Cardiac muscle cell (in vitro differentiated cells and primary cell): ENCODE measurements at regions not wholly inside any gene's neighbourhood (a gene's known extent, or its start where the extent isn't known, plus 50 kb on each side); places are given as distances from the start of the nearest gene placed in this dataset.

Source experiments
- DNase-seq, 2 donors: peaks; one replicate each; pipeline versions ENCODE4 v3.0.0 to v3.0.0-alpha.2; 2010 to 2017; ENCODE audit warnings: low read depth in 1 of 2, low spot score in 1 of 2
- H3K27ac ChIP-seq: fragments of 200-600 bp; sonication (generic); 2 replicates; pipeline ENCODE4 v1.5.1; 2016
- H3K27me3 ChIP-seq: fragments of 200-600 bp; sonication (generic); 2 replicates; pipeline ENCODE4 v1.6.0; 2016; ENCODE audit warnings: control low read depth
- H3K36me3 ChIP-seq: fragments of 200-600 bp; sonication (generic); 2 replicates; pipeline ENCODE4 v1.5.1; 2016; ENCODE audit warnings: control low read depth
- H3K4me1 ChIP-seq: fragments of 200-600 bp; sonication (generic); 2 replicates; pipeline ENCODE4 v1.8.1; 2017; ENCODE audit warnings: low read depth, mild to moderate bottlenecking, mixed run types
- H3K4me3 ChIP-seq: fragments of 200-600 bp; sonication (generic); 2 replicates; pipeline ENCODE4 v1.5.1; 2016; ENCODE audit warnings: mild to moderate bottlenecking
- H3K9me3 ChIP-seq: fragments of 200-600 bp; sonication (generic); 2 replicates; pipeline ENCODE4 v1.5.1; 2017; ENCODE audit warnings: low read depth, mild to moderate bottlenecking, control low read depth
- TF ChIP-seq, protein P1 (sequence below): IDR thresholded peaks from 2 replicates; pipeline ENCODE4 v1.5.1; 2012; ENCODE audit warnings: low read depth, mild to moderate bottlenecking, low read length

DNA sequence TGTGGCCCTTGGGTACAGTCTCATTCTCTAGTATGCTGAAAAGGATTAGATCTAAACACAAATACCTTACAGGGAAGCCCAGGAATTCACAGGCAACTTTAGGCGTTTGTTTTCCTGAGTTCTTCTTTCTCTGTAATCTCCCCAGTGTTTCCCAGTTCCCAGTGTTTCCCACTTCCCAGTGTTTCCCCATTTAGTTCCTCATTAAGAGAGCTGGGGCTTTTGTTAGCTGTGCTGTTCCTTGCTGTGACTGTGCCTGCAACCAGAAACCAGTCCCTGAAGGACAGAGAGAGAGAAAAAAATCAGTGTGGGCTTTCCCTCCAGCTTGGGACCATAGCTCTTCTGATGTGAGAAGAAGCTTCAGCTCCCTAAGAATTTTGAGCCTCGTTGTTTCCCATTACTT lies 802.9 kb upstream of the COBL start:
- TF ChIP-seq, protein P1, sequence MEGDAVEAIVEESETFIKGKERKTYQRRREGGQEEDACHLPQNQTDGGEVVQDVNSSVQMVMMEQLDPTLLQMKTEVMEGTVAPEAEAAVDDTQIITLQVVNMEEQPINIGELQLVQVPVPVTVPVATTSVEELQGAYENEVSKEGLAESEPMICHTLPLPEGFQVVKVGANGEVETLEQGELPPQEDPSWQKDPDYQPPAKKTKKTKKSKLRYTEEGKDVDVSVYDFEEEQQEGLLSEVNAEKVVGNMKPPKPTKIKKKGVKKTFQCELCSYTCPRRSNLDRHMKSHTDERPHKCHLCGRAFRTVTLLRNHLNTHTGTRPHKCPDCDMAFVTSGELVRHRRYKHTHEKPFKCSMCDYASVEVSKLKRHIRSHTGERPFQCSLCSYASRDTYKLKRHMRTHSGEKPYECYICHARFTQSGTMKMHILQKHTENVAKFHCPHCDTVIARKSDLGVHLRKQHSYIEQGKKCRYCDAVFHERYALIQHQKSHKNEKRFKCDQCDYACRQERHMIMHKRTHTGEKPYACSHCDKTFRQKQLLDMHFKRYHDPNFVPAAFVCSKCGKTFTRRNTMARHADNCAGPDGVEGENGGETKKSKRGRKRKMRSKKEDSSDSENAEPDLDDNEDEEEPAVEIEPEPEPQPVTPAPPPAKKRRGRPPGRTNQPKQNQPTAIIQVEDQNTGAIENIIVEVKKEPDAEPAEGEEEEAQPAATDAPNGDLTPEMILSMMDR: no peak
- no peaks in the 10 kb centered on the region for H3K36me3 ChIP-seq
- no peak overlapping the region for H3K27ac ChIP-seq

DNA sequence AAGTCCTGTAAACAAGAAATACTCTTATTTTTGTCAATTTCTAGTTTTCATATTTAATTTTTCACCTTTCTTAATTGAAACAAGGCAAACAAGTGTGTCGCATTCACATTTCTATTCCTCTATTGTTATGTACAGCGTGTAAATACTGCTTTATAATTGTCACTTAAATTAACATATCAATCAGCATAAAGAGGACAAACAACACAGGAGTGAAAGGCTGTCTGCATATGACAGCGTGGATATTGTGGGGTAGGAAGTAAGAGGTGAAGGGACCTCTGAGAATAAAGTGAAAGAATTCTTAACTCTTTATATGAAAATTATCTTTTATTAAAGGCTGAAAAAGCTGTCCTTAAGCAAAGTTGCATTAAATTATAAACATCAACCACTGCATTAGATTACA lies 797.9 kb upstream of the COBL start:
- no peaks in the 10 kb centered on the region for H3K36me3 ChIP-seq
- no peaks in the 10 kb centered on the region for H3K27me3 ChIP-seq
- TF ChIP-seq, protein P1: no peak
- no peaks in the 10 kb centered on the region for H3K9me3 ChIP-seq
- no peaks in the 10 kb centered on the region for H3K4me1 ChIP-seq
- no peak overlapping the region for H3K4me3 ChIP-seq
- DNase-seq: no peak
- no peak overlapping the region for H3K27ac ChIP-seq

More for the DNA sequence above, 802.9 kb upstream of the COBL start:
- Histone ChIP-seq H3K27me3 (no peaks in the 10 kb centered on the region), H3K9me3 (no peaks in the 10 kb centered on the region), H3K4me3 (no peak overlapping the region), H3K4me1 (no peaks in the 10 kb centered on the region)
- peak in 1 of 2 donors; percentile 4 for DNase-seq

DNA sequence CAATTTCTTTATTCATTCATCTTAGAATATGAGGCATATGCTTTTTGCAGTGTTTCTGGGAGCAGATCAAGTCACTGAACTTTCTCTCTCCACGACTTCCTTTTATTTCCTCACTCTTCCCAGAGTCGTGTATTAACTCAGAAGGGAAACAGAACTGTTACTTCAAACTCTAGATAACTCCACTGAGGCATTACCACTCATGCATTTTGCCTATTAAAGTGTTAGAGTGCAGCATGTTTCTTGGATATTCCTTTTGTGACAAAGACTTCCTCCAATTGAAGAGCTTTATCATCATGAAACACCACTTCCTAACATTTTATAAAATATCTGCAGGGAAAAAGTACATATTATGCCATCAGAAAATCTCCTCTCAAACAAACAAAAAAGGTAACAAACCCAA lies 797.4 kb upstream of the COBL start:
- Histone ChIP-seq H3K27me3 (no peaks in the 10 kb centered on the region), H3K36me3 (no peaks in the 10 kb centered on the region), H3K9me3 (no peaks in the 10 kb centered on the region), H3K4me3 (no peak overlapping the region), H3K27ac (no peak overlapping the region), H3K4me1 (no peaks in the 10 kb centered on the region)
- TF ChIP-seq, protein P1: no peak
- DNase-seq: no peak

DNA sequence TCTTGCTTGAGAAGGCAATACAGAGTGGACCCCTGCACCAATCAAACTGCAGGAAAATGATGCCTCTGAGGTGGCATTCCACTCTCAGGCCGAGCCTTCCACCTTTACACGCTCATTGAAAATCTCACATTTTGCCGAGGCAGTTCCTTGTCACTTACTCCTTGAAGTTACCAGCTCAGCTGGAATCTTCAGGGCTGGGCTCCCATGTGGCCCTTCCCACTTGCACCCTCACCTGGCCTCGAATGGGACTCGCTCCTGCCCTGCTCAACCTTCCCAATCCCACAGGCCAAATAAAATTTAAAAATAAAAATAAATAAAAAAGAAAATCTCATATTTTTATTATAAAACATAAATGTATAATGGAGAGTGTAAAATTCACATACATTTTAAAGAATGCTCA lies 790.7 kb upstream of the COBL start:
- H3K4me1 ChIP-seq: no peaks in the 10 kb centered on the region
- DNase-seq: no peak
- no peaks in the 10 kb centered on the region for H3K27me3 ChIP-seq

DNA sequence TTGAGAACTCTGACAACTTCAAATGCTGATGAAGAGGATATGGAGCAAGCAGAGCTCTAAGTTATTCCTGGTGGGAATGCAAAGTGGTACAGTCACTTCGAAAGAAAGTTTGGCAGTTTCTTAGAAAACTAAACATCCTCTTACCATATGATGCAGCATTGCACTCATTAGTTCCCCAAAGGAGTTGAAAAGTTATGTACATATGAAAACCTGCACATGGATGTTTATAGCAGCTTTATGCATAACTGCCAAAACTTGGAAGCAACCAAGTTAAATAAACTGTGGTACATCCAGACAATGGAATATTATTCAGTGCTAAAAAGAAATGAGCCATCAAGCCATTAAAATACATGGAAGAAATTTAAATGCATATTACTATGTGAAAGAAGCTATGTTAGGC lies 779.3 kb upstream of the COBL start:
- no peak overlapping the region for H3K4me3 ChIP-seq
- DNase-seq: no peak
- no peaks in the 10 kb centered on the region for H3K27me3 ChIP-seq
- H3K9me3 ChIP-seq: no peaks in the 10 kb centered on the region
- H3K4me1 ChIP-seq: no peaks in the 10 kb centered on the region
- H3K27ac ChIP-seq: no peak overlapping the region
- TF ChIP-seq, protein P1: no peak
- H3K36me3 ChIP-seq: no peaks in the 10 kb centered on the region

More for the DNA sequence above, 790.7 kb upstream of the COBL start:
- H3K36me3 ChIP-seq: no peaks in the 10 kb centered on the region
- TF ChIP-seq, protein P1: no peak
- H3K4me3 ChIP-seq: no peak overlapping the region
- no peak overlapping the region for H3K27ac ChIP-seq
- H3K9me3 ChIP-seq: no peaks in the 10 kb centered on the region

DNA sequence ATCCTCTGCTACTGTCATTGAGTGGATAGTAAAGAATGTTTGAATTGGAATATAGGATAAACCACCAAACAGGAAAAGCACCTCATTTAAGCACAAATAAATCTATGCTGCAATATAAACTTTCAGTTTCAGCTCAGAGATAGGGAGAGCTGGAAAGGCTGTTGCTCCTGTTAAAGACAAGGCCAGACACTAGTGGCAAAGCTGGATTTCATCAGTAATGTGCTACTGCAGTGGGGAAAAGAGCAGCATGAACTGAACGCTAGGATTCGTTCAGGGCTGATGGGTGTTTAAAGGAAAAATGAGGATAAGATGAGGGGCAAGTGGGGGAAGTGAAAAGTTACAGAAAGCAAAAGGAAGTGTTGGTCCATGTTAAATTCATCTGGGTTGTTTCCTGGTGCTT lies 775.4 kb upstream of the COBL start:
- no peak overlapping the region for H3K4me3 ChIP-seq
- H3K9me3 ChIP-seq: no peaks in the 10 kb centered on the region
- TF ChIP-seq, protein P1: no peak
- no peak for DNase-seq
- H3K27ac ChIP-seq: no peak overlapping the region
- H3K4me1 ChIP-seq: no peaks in the 10 kb centered on the region
- H3K36me3 ChIP-seq: no peaks in the 10 kb centered on the region
- H3K27me3 ChIP-seq: no peaks in the 10 kb centered on the region
